ENCODE measurements at regions not wholly inside any gene's neighbourhood (a gene's known extent, or its start where the extent isn't known, plus 50 kb on each side); places are given as distances from the start of the nearest gene placed in this dataset.

GRCh38 chr4:29058531-29058930 lies 1661.6 kb upstream of the PCDH7 start:
- Histone ChIP-seq H3K27ac (ENCODE audit: low read depth, low read length) (no peak overlapping the region), H2AFZ (ENCODE audit: low read length) (no peak overlapping the region), H3K27me3 (ENCODE audit: insufficient read depth, low read length) (no peaks in the 10 kb centered on the region), H3K79me2 (ENCODE audit: insufficient read depth, low read length) (no peaks in the 10 kb centered on the region), H3K9me3 (ENCODE audit: low read depth, low read length) (no peaks in the 10 kb centered on the region), H3K36me3 (ENCODE audit: insufficient read depth, low read length) (no peaks in the 10 kb centered on the region), H3K4me2 (ENCODE audit: insufficient read depth, low read length) (no peak overlapping the region), H3K4me3 (ENCODE audit: insufficient read depth, low read length) (no peak overlapping the region), H3K4me1 (ENCODE audit: insufficient read depth, low read length) (no peaks in the 10 kb centered on the region), H4K20me1 (ENCODE audit: insufficient read depth, low read length) (no peaks in the 10 kb centered on the region)
- no peak for TF ChIP-seq CTCF (IDR thresholded peaks at IDR 0.05; ENCODE audit: extremely low read depth, low read depth, low read length)
- DNase-seq (ENCODE audit: insufficient read length, low spot score, missing footprints), result no peak

- DNase-seq (ENCODE audit: insufficient read length, low spot score, missing footprints), result no peak
- Histone ChIP-seq H4K20me1 (ENCODE audit: insufficient read depth, low read length) (no peaks in the 10 kb centered on the region), H2AFZ (ENCODE audit: low read length) (no peak overlapping the region), H3K27me3 (ENCODE audit: insufficient read depth, low read length) (no peaks in the 10 kb centered on the region), H3K27ac (ENCODE audit: low read depth, low read length) (no peak overlapping the region), H3K4me3 (ENCODE audit: insufficient read depth, low read length) (no peak overlapping the region), H3K9me3 (ENCODE audit: low read depth, low read length) (no peaks in the 10 kb centered on the region), H3K36me3 (ENCODE audit: insufficient read depth, low read length) (no peaks in the 10 kb centered on the region), H3K79me2 (ENCODE audit: insufficient read depth, low read length) (no peaks in the 10 kb centered on the region), H3K4me2 (ENCODE audit: insufficient read depth, low read length) (no peak overlapping the region), H3K4me1 (ENCODE audit: insufficient read depth, low read length) (no peaks in the 10 kb centered on the region)
- TF ChIP-seq CTCF (IDR thresholded peaks at IDR 0.05; ENCODE audit: extremely low read depth, low read depth, low read length), result no peak
Observed at GRCh38 chr4:29066861-29067260, 1653.3 kb upstream of the PCDH7 start.

- Histone ChIP-seq H3K4me3 (ENCODE audit: insufficient read depth, low read length) (no peak overlapping the region), H3K27me3 (ENCODE audit: insufficient read depth, low read length) (no peaks in the 10 kb centered on the region), H3K9me3 (ENCODE audit: low read depth, low read length) (peaks cover 8% of the 10 kb centered on the region), H4K20me1 (ENCODE audit: insufficient read depth, low read length) (no peaks in the 10 kb centered on the region), H3K27ac (ENCODE audit: low read depth, low read length) (no peak overlapping the region), H3K4me2 (ENCODE audit: insufficient read depth, low read length) (no peak overlapping the region), H3K4me1 (ENCODE audit: insufficient read depth, low read length) (no peaks in the 10 kb centered on the region), H2AFZ (ENCODE audit: low read length) (no peak overlapping the region), H3K36me3 (ENCODE audit: insufficient read depth, low read length) (no peaks in the 10 kb centered on the region), H3K79me2 (ENCODE audit: insufficient read depth, low read length) (no peaks in the 10 kb centered on the region)
- TF ChIP-seq CTCF (IDR thresholded peaks at IDR 0.05; ENCODE audit: extremely low read depth, low read depth, low read length), result no peak
- DNase-seq (ENCODE audit: insufficient read length, low spot score, missing footprints), result no peak
Observed at GRCh38 chr4:29073571-29073970, 1646.6 kb upstream of the PCDH7 start.

- TF ChIP-seq CTCF (IDR thresholded peaks at IDR 0.05; ENCODE audit: extremely low read depth, low read depth, low read length), result no peak
- no peak for DNase-seq (ENCODE audit: insufficient read length, low spot score, missing footprints)
Observed at GRCh38 chr4:29075366-29075765, 1644.8 kb upstream of the PCDH7 start.

More at GRCh38 chr4:29075366-29075765, 1644.8 kb upstream of the PCDH7 start:
- Histone ChIP-seq H4K20me1 (ENCODE audit: insufficient read depth, low read length) (no peaks in the 10 kb centered on the region), H3K36me3 (ENCODE audit: insufficient read depth, low read length) (no peaks in the 10 kb centered on the region), H3K79me2 (ENCODE audit: insufficient read depth, low read length) (no peaks in the 10 kb centered on the region), H3K27me3 (ENCODE audit: insufficient read depth, low read length) (no peaks in the 10 kb centered on the region), H2AFZ (ENCODE audit: low read length) (no peak overlapping the region), H3K4me1 (ENCODE audit: insufficient read depth, low read length) (no peaks in the 10 kb centered on the region), H3K4me2 (ENCODE audit: insufficient read depth, low read length) (no peak overlapping the region), H3K9me3 (ENCODE audit: low read depth, low read length) (peaks cover 8% of the 10 kb centered on the region), H3K27ac (ENCODE audit: low read depth, low read length) (no peak overlapping the region), H3K4me3 (ENCODE audit: insufficient read depth, low read length) (no peak overlapping the region)
